H1 (cell line): ENCODE measurements at regions not wholly inside any gene's neighbourhood (a gene's known extent, or its start where the extent isn't known, plus 50 kb on each side); places are given as distances from the start of the nearest gene placed in this dataset.

ENCODE experiments used
- CHD7 ChIP-seq: fragments of 300-600 bp; sonication (generic); IDR thresholded peaks from 2 replicates; pipeline ENCODE4 v1.7.1; 2012; ENCODE audit warnings: low read length, moderate library complexity, mild to moderate bottlenecking, inconsistent platforms; ENCODE audit not compliant: insufficient replicate concordance
- FOSL1 ChIP-seq: IDR thresholded peaks from 2 replicates; pipeline ENCODE4 v1.6.1; 2011; ENCODE audit warnings: mild to moderate bottlenecking, low read depth, low read length, moderate library complexity; ENCODE audit not compliant: insufficient read depth

DNA sequence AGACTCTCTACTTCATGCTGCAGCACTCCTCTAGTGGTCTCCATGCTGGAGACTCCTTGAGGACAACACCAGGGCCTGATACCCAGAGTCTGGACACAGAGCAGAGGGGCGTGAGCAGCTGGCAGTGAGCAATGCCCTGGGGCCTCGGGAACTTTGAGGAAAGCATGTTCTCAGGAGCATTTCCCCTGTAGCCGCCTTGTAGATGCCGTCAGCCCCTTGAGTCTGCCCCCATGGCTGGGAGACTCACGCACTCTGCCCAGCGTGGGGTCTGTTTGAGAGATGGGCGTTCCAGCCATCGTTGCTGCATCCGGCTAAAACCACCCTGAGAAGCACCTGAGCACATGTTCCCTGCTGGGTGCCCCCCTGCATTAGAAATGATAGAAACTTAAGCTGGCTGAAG is 56.8 kb downstream of the PLXNA1 start (continued):
- no peak for TF ChIP-seq CHD7
- TF ChIP-seq FOSL1: no peak
- TF ChIP-seq, all 59 proteins: peak for 0
